Fibroblast of pulmonary artery (primary cell): ENCODE measurements at regions not wholly inside any gene's neighbourhood (a gene's known extent, or its start where the extent isn't known, plus 50 kb on each side); places are given as distances from the start of the nearest gene placed in this dataset.

Source experiments
- DNase-seq: peaks from one replicate; pipeline ENCODE4 v3.0.0-alpha.2; 2010; ENCODE audit warnings: low read depth
- H3K4me3 ChIP-seq: replicated peaks from 2 replicates; pipeline ENCODE4 v1.5.1; 2011; ENCODE audit warnings: low read depth, mild to moderate bottlenecking, control low read depth, low read length, moderate library complexity
- TF ChIP-seq, protein P1 (sequence below): IDR thresholded peaks from 2 replicates; pipeline ENCODE4 v1.5.1; 2011; ENCODE audit warnings: mild to moderate bottlenecking, control low read depth, low read length, inconsistent platforms; ENCODE audit errors: missing control alignments

DNA sequence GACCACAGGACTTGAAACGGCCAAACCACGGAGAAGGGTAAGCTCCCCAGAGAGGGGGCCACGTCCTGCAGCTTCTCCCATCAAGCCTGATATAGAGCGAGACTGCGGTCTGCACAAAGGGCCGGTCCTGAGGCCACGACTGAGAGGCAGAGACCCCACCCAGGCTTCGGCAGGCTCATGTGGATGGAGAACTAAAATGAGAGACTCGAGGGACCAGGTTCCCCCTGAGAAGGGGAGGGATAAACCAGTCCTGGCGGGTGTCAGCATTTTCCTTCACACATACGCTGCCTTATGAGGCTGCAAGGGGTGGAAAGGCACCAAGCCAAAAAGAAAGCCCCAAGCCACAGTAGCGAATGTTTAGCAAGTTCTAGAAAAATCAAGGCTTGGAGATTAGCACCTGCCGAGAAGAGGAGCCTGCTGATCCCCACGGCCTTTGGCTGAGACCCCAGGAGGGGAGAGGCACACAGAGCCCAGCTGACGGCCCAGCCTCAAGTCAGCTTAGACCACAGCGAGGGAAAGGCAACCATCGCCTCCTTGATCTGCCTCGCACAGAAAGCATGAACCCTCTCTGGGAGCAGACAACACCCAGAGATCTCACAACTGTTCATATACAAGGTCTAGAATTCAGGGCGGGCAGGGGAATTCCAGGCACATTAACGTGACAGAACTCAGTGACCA, 92.6 kb upstream of the RNF32 start:
- no peak overlapping the region for H3K4me3 ChIP-seq
- TF ChIP-seq, protein P1, sequence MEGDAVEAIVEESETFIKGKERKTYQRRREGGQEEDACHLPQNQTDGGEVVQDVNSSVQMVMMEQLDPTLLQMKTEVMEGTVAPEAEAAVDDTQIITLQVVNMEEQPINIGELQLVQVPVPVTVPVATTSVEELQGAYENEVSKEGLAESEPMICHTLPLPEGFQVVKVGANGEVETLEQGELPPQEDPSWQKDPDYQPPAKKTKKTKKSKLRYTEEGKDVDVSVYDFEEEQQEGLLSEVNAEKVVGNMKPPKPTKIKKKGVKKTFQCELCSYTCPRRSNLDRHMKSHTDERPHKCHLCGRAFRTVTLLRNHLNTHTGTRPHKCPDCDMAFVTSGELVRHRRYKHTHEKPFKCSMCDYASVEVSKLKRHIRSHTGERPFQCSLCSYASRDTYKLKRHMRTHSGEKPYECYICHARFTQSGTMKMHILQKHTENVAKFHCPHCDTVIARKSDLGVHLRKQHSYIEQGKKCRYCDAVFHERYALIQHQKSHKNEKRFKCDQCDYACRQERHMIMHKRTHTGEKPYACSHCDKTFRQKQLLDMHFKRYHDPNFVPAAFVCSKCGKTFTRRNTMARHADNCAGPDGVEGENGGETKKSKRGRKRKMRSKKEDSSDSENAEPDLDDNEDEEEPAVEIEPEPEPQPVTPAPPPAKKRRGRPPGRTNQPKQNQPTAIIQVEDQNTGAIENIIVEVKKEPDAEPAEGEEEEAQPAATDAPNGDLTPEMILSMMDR, result no peak
- no peak for DNase-seq

DNA sequence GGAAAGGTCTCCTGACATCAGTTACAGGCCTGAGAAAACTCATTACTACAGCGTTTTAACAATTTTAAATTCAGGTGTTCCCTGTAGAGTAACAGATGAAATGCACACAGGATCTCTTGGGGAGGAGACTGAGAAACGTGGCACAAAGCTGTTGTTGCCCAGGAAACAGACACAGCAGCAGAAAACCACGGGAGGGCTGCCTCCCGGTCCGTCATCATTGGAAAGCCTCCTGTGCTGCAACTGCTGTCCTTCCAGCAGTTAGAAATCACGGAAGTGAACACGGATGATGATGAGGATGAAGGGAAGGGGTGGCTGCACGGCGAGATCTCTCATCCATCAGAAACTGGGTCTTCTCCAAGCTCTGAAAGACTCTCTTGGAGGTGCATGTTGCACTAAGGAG, 94.6 kb upstream of the RNF32 start:
- DNase-seq, result no peak
- H3K4me3 ChIP-seq, result no peak overlapping the region
- TF ChIP-seq, protein P1, result no peak

DNA sequence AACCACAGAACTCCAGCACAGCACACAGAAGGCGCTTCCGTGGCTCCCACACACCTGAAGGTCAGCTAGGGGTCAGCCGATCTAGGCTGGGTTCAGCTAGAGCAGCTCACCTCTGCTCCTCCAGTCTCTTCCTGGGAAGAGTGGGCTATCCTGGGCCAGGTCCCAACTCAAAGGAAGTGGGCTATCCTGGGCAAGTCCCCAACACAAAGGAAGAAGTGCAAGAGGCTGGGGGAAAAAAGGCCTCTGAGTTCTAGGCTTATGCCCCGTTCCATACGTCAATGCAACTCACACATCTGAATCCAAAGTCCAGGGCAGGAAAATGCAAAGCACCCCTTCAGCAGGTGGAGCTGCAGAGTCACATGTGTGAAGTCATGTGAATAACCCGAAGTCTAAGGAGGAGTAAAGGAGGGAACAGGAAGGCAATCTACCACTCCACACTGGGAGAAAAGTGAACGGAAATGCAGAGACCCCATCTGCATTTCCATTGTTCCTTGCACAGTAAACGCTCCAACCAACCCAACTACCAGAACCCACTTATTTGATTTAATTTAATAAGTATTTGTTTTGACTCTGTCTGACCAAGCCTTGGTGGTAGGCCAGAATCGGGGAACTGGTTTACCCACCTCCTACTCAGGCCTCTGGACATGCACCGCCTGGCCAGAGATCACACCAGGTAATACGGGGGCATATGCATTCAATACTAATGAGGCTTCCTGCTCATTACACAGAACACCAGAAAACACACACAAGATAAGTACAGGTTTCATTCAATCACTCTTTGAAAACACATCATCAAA, 95.5 kb upstream of the RNF32 start:
- H3K4me3 ChIP-seq, result no peak overlapping the region
- TF ChIP-seq, protein P1, result no peak
- no peak for DNase-seq

DNA sequence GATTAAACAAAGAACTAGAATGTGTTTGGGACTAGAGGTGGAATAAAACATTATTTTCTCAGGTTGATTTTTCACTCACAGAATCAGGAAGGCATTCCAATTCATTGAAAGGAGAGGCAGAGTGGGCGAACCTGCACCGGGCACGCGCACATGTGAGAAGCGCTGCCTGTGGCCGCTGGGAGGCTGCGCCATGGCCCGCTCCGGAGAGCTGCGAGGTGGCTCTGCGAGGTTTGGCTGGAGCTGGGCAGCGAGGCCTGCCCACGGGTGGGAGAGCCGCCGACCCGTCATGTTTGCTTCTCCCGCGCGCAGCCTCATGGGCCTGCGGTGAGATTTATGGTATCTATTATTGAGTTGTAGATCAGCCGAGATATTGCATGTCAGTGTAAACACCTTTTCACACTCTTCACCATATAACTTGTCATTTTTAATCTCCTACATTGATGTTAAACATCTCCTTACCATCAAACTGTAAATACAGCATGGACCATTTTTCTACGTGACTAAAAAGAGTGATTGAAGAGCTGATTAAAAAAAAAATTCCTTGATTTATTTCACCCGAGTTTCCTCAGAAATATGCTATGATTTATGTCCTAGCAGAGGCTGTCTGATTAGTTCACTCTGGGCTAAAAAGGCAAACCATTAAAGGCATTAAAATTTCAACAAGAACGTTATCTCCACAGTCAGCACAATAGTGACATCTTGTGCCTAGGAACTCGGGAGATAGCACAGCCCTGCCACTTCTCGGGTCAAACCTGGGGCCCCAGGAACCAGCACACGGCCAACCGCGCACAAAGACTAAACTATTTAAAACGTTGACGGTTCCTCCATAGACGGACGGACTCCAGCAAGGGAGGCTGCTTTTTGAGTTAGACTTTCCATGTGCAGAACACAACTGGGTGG, 96.6 kb upstream of the RNF32 start:
- DNase-seq, result no peak

DNA sequence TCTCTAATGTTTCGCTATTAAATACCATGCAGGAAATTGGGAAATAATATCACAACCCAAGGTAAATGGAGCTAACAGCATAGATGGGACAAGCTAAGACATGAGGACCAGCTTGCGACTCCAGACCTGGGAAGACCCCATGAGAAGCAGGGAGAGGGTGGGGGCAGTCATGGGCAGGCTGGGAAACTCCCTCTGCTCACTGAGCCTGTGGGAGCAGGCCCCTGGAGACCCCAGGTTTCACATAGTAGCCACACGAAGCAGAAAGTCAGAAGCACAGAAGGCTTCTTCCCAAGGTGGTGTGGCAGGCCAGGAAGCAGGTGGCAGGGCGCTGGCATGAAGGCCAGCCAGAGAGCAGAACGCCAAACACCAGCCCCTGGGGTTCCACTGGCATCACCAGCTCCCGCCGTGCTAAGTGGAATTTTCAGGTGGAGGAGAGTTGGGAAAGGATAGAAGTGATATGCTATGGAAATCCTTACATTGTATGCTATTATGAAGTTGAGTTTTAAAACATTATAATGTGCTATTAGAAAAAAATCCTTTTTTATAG, 99.9 kb upstream of the RNF32 start:
- TF ChIP-seq, protein P1, result no peak
- no peak for DNase-seq
- H3K4me3 ChIP-seq, result no peak overlapping the region

More for the DNA sequence above, 96.6 kb upstream of the RNF32 start:
- TF ChIP-seq, protein P1, result no peak
- H3K4me3 ChIP-seq, result no peak overlapping the region

DNA sequence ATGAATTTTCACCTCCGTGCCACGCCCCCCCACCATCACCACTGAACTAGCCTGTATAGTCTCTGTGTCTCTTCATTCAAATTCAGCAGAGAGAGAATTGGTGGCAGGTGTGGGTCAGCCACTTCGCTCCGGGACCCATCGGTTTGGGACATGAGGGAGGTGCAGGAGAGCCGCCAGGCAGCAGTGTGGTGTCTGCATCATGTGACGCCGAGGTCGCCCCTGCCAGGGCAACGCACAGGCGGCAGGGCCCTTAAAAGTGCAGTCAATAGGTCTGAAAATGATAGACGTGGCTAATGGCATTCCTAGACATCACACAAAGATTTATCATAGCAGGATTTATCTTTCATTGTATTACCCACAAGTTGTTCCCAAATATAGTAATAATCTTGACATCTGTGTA, 100.6 kb upstream of the RNF32 start:
- no peak for DNase-seq
- TF ChIP-seq, protein P1, result no peak
- no peak overlapping the region for H3K4me3 ChIP-seq
